GM10266 (cell line): ENCODE measurements at regions not wholly inside any gene's neighbourhood (a gene's known extent, or its start where the extent isn't known, plus 50 kb on each side); places are given as distances from the start of the nearest gene placed in this dataset.
A peak's percentile ranks its signal among the peaks of the same experiment; 100 is the strongest.

ENCODE experiments used
- DNase-seq: peaks from one replicate; pipeline ENCODE4 v3.0.0; 2012; ENCODE audit errors: extremely low spot score
- TF ChIP-seq, protein P1 (sequence below): IDR thresholded peaks from 2 replicates; pipeline ENCODE4 v1.5.1; 2012; ENCODE audit warnings: mild to moderate bottlenecking, low read depth; ENCODE audit not compliant: control insufficient read depth, insufficient read depth; ENCODE audit errors: missing control alignments

DNA sequence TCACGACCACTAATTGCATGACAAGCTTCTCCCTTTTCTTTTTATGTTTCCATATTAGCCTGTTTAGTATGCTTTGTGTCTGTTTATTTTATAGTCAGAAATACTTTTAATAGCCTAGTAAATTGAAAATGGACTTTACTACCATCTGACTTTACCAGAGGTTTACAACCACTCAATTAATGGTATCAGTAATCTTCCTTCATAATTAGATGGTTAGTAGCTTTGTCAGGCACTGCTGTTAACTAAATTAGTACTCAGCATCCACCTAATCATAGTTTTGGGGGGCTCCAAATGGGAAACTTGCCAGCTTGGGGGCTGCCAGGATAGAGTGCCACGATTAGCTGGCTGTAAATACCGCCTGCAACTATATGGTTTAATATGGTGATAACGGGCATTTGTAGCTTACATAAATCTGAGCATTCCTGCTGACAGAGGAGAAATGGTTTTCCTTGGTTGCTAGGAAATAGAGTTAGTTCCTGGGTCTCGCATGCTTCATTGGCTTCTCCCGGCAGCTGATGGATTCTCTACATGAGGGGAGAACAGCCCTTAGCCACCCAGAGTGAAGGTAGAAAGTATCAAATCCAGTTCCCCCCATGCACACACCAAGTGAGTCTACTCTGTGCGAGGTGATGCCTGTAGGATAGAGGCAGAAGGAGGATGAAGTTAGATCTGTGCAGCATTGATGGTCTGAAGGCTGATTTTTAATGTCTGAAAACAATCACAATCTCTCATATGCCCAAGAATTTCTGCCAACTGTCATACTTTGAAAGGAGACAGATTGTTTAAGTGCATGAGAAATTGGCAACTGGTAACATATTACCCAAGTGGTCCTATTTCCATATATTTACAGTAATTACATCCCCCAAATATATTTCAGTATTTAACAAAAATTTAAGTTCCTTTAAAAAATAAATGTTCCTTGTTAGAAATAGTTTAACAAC is 326.6 kb upstream of the PROK2 start:
- TF ChIP-seq, protein P1, sequence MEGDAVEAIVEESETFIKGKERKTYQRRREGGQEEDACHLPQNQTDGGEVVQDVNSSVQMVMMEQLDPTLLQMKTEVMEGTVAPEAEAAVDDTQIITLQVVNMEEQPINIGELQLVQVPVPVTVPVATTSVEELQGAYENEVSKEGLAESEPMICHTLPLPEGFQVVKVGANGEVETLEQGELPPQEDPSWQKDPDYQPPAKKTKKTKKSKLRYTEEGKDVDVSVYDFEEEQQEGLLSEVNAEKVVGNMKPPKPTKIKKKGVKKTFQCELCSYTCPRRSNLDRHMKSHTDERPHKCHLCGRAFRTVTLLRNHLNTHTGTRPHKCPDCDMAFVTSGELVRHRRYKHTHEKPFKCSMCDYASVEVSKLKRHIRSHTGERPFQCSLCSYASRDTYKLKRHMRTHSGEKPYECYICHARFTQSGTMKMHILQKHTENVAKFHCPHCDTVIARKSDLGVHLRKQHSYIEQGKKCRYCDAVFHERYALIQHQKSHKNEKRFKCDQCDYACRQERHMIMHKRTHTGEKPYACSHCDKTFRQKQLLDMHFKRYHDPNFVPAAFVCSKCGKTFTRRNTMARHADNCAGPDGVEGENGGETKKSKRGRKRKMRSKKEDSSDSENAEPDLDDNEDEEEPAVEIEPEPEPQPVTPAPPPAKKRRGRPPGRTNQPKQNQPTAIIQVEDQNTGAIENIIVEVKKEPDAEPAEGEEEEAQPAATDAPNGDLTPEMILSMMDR: no peak
- DNase-seq: no peak

DNA sequence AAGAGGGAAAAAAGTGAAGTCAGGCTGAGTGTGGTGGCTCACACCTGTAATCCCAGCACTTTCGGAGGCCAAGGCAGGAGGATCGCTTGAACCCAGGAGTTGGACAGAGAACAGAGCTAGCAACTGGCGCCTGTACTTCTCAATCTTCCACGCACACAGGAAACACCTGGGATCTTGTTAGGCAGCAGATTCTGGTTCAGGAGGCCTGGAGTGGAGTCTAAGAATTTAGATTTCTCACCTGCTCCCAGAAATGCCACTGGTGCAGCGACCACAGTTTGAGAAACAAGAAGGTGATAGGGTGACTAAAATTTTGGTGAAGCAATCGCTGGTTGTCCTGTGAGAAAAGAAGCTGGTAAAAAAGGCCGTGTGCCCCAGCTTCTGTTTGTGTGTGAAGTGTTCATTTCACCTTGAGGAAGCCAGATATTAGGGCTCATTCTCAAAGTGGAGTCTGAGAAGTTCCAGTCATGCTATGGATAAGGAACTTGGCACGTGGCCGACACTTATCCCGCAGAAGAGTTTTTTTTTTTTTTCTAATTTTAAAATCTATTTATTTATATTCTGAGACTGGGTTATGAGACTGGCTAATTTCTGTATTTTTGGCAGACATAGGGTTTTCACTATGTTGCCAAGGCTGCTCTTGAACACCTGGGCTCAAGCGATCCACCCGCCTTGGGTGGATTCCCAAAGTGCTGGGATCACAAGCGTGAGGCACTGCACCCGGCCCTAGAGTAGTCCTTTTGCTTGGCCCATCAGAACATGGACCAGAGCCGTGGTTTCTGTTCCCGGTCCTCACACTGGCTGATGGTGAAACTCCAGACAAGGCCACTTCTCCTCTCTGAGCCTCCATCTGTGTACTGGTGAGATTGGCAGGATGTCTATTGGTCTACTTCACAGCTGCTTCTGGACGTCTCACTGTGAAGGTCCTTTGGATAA is 324.6 kb upstream of the PROK2 start:
- no peak for DNase-seq
- TF ChIP-seq, protein P1: no peak

DNA sequence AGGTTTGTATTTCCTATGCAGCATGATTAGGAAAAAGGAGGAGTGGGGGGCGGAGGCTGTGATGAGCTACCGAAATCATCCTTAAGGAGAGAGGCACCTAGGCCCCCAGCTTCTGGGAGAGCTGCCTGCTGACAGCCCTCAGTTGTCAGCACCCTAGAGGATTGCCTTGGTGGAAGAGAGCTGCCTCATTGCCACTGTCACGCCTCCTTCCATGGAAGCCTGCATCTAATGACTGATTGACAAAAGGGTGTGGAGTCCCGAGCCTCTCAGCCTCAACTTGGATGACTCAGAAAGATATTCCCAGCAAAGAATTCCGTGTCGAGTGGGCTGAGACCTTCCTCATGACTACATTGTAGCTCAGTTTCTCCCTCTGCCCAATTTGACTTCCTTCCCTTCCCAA is 320.4 kb upstream of the PROK2 start:
- DNase-seq: no peak
- TF ChIP-seq, protein P1: no peak

DNA sequence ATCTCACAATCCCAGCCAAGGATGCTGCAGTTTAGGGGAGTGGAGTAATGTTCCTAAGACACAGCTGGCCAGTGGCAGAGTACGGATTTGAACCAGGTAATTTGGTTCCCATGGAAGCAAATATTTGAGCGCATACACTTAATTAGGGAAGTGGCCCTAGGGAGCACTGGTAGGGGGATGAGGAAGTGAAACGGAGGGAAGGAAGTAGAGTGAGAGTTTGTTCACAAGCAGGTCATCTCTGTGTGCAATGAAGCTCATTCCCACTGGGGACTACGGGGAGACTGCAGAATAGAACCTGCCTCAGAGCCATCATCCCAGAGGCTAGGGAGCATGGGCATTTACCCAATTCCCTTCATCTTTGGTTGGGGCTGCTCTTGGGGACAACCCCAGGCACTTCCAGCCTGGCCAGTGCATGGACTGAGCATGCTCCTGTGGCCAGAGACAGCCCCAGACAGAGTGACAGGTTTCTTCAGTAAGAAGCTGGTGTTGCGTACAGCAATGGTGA is 317.2 kb upstream of the PROK2 start:
- TF ChIP-seq, protein P1: no peak
- DNase-seq: no peak

GRCh38 chr3:72101494-72101893 is 316.5 kb upstream of the PROK2 start:
- no peak for DNase-seq
- TF ChIP-seq, protein P1: no peak

- peak; percentile 83 for DNase-seq
- TF ChIP-seq, protein P1: no peak
These were observed 315.7 kb upstream of the PROK2 start for GRCh38 chr3:72100601-72101187.
